ENCODE measurements at regions not wholly inside any gene's neighbourhood (a gene's known extent, or its start where the extent isn't known, plus 50 kb on each side); places are given as distances from the start of the nearest gene placed in this dataset.

DNA sequence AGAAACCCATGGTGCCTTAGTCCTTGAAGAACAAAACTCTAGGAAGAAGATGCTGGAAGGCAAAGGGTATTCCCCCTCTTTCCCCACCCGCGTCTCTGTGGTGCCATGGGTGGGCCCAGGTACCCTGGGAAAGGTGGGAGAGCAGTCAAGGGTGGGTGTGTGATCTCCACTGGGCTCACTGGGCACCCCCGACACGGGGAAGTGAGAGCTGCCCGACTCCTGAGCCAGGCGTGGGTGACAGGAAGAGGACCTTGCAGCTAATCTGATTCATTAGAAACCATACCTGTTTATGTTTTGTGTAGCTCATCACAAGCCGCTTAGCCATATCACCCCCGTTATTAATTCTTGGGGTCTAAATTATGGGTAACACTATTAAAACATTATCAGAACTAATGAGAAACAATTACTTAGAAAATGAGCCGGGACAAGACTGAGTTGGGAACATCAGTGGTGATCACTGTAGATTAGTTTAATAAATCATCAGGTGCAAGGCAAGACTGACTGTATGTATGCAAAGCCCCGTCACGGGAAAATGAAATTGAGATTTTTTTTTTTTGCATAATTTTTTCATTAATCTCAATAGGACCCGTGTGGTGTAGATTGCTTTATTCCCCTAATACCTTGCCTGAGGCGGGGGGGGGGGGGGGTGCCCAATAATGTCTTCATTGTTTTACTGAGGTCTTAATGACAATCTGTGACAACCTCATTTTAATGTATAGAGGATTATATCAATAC, 77.3 kb downstream of the ZIC5 start:
- no peak for DNase-seq (ENCODE audit: low read depth)
- no peak overlapping the region for H3K4me3 ChIP-seq (ENCODE audit: low read depth, low read length)

DNA sequence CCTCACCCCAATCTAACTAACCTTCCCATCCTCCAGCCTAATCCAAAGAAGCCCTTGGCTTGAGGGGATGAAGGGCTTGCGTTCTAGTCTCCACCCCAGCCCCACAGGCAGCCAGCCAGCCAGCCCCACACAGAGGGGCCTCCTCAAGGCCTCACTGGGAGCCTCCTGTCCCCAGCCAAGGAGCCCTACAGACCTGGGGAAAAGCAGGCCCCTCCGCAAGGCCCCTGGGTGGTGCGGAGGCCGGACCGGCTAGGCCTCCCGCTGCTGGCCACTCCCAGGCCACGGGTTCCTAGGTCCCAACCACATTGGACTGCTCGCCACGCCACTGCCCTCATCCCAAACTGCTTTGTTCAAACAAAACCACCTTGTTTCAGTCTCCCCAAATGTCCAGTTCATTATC, 78.0 kb downstream of the ZIC5 start:
- no peak for DNase-seq (ENCODE audit: low read depth)
- no peak overlapping the region for H3K4me3 ChIP-seq (ENCODE audit: low read depth, low read length)

DNA sequence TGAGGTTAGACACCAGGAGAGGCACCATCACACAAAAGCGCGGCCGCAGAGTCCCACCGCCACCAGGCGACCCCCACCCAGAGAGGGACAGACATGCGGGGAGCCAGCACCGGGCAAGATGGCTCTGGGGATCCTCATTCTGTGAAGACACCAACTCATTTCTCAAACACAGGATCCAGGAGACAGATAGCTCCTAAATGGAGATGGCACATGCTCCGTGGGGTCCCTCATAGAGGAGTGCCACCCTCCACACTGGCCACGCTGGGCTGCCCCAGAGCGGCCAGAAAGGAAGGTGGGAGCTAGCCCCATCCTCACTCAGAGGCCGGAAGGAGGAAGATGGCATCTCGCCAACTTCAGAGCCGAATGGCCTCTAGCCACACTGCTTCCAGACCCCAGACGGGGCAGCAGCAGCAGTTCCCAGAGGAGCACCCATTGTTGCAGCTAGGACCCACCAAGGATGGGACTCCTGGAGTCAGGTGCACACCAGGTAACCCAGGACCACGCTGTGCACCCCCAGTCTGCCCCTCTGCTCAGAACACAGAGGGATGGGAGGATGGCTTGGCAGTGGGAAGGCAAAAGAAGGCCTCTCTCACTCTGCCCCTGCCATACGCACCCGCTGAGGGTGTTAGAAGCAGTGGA, 78.6 kb downstream of the ZIC5 start:
- DNase-seq (ENCODE audit: low read depth), result no peak

DNA sequence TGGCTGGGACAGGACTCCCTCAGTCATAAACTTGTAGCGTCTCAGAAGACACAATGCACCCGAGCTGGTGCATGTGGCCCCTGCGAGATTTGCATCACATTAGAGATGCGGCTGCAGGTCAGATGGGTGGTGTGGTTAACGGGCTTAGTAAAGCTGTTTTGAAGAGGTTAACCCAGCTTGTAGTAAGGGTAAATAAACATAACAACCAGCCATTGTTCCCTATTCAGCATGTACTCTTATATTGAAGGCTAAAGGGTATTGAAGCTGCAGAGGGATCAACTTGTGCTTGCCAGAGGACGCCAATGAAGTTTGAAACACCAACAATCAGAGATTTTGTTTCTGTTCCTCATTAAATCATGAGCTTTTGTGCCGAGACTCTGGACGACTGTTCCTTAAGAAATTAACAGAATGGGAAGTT, 79.4 kb downstream of the ZIC5 start:
- no peak for DNase-seq (ENCODE audit: low read depth)
- H3K4me3 ChIP-seq (ENCODE audit: low read depth, low read length), result no peak overlapping the region

More for the DNA sequence above, 78.6 kb downstream of the ZIC5 start:
- H3K4me3 ChIP-seq (ENCODE audit: low read depth, low read length), result no peak overlapping the region

DNA sequence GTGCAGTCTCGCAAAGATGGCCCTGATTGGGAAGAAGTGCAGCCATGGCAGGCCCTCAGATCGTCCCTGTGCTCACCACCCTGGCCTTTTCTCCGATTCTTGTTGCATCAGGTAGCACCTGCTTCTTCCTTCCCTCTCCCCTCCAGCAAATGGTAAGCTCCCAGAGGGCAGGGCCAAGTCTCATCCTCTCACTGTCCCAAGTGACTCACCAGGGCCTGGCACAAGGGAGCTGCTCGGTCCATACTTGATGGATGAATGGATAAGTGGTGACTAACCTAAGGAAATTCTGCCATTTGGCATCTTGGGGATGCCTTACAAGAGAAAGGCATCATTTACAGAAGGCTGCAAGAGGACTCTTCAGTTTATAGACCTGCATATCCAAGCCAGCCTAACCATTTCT, 84.9 kb downstream of the ZIC5 start:
- no peak for DNase-seq (ENCODE audit: low read depth)
- H3K4me3 ChIP-seq (ENCODE audit: low read depth, low read length), result no peak overlapping the region

DNA sequence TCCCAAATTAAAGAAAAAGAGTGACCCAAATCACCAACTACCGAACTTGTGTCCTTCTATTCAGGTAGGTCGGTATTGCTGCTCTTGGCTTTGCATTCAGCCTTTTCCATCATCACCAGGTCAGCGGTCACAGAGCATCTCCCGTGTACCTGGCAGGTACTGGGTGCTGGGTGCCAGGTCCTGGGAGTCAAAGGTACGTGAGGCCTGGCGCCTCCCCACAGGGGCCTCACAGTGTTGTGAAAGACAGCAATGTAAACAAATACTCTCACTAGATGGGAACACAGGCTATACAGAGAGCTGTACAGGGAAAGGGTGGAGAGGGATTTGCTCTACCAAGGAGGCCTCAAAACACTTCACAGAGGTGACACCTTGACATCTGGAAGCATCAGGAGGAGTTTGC, 86.7 kb downstream of the ZIC5 start:
- no peak for DNase-seq (ENCODE audit: low read depth)
- no peak overlapping the region for H3K4me3 ChIP-seq (ENCODE audit: low read depth, low read length)

DNA sequence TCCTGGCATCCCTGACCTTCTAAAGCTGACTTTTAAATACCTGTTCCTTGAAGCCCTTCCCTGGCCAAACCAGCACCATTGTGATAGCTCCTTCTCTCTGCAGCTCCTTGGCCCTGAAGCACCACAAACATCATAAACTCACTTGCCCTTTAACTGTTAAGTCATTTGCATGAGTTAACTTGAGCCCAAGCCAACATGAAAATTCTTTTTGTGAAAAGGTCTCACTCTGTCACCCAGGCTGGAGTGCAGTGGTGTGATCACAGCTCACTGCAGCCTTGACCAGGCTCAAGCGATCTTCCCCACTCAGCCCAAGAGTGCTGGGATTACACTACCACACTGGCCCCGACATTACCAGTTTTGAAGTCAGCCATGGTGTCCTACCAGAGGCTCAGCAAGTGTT, 87.8 kb downstream of the ZIC5 start:
- no peak overlapping the region for H3K4me3 ChIP-seq (ENCODE audit: low read depth, low read length)
- no peak for DNase-seq (ENCODE audit: low read depth)

DNA sequence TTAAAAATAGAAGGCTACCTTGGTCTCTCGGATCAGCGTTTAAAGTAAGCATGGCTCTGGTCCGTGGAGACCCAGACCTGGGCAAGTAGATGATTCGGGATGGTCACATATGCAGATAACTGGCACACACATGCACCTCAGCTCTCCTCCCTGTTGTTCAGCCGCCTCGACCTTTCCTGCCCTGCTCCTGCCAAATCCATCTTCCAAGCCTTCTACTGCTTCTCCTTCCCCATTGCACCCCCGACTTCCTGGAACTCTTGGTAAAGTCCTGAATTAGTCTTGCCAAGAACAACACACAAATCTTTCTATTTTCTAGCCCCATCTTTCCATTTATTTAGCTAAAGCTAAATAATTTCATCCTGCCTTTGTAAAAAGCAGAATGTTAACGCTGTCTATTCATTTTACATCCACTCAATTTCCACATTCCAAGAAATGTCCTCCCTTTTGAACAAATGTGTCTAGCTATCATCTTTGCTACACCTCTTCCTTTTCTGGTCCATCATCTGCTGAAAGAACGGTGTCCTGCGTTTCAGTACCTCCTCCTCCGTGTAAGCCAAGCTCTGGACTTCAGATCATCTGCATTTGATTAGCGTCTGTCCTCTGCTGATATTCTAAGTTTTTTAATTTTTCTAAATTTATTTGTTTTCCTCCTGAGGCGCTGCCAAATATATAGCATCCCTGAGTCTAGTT, 92.5 kb downstream of the ZIC5 start:
- H3K4me3 ChIP-seq (ENCODE audit: low read depth, low read length), result no peak overlapping the region
- DNase-seq (ENCODE audit: low read depth), result no peak

DNA sequence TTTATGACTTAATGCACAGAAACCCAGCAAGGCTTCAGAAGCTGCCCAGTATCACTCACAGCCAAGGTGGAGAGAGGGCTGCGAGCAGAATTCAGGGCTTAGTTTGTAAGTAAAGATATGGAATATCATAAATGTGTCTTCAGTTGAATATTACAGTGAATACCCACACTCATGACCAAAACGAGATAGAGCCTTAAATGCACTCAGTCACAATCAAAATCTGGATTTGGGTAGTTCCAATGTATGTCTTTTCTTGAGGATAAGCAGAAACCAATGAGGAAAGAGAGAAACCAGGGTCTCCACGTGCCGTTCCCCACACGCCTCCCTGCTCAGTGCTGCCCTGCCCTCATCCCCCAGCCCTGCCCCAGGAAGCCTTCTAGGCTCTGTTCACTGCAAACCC, 94.9 kb downstream of the ZIC5 start:
- H3K4me3 ChIP-seq (ENCODE audit: low read depth, low read length), result no peak overlapping the region
- no peak for DNase-seq (ENCODE audit: low read depth)

DNA sequence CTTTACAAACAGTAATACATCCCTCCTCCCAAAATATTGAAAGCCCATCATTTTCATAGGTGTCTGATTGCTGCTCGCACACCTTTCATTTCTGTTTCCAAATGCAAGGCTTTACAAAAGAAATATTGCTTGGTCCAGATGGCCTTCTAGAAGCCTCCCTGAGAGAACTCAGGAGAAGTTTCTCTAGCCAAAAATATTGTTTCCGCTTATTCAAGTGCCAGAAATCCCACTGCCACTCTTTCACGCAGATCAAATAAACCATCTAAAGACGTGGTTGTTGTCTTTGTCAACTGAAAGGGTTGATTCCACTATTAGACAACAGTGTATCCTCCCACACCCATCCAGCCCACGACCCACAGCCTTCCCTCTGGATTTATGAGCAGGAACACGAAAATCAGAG, 96.2 kb downstream of the ZIC5 start:
- DNase-seq (ENCODE audit: low read depth), result no peak
- H3K4me3 ChIP-seq (ENCODE audit: low read depth, low read length), result no peak overlapping the region

DNA sequence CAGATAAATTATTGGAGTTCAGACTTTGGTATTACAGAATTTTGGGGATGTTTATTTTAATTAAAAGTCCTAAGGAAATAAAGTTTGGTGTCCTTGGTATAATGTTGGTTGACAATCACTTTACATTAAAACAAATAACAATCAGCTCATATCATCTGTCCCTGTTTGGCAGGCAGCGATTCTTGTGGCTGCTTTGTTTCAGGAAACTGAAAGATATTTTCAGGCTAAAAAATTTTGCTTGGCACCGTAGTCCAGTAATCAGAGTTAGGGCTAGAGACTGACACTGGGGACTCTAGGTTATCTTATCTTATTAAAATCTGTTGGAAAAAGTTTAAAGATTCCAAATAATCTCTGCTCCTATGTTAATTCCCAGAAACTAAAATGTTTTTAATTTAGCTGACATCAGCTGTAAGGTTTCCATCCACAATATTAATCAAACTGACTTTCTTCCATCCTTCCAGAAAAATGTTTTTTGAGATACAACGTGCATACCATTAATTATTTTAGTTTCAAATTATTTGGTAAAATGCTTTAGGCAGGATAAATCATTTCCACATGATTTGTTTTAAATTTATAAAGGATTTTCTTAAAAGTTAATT, 97.6 kb downstream of the ZIC5 start:
- H3K4me3 ChIP-seq (ENCODE audit: low read depth, low read length), result no peak overlapping the region
- no peak for DNase-seq (ENCODE audit: low read depth)

DNA sequence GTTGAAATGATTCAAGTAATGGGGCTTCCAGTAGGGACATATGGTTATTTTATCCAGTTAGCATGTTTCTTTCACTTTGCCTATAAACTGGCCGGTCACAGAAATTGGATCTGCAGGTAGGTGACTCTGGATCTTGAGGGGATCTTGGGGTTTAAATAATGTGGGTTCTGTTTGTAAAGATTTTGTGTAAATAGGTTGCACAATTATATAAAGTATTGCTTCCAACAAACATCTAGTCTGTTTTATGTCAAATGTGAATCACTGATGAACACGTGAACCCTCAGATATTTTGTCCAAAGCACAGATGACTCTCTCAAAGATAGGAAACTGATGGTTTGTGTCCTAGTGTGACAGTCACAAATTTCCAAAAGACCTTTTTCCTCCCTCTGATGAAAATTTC, 98.4 kb downstream of the ZIC5 start:
- no peak for DNase-seq (ENCODE audit: low read depth)
- H3K4me3 ChIP-seq (ENCODE audit: low read depth, low read length), result no peak overlapping the region

DNA sequence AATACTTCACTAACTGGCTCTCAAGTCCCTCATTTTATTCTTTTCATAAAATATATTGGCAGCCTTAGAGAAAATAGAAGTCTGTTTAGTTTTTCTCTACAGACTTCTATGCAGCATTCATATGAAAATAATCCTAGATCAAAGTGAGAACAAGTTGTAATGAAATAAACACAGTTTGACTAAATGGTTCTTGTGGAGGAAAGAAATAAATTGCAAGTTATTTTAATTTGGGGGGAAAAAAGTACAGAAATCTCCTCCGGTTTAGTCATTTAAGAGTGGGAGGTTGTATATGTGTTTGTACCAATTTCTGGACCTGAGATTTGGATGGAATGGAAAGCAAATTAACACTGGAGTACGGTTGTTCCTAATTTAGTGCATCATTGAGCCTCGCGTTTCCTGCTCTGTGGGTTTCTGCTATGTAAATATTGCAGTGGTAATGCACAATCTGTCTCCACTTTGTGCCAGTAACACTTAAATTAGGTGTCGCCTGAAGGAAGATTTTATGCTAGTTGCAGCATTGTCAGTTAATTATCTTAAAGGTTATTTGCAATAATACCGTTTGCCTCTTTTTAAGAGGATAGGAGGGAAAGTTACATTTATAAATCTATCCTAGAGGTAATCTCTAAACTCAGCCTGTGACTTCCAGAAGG, 100.2 kb downstream of the ZIC5 start:
- no peak overlapping the region for H3K4me3 ChIP-seq (ENCODE audit: low read depth, low read length)
- DNase-seq (ENCODE audit: low read depth), result no peak

DNA sequence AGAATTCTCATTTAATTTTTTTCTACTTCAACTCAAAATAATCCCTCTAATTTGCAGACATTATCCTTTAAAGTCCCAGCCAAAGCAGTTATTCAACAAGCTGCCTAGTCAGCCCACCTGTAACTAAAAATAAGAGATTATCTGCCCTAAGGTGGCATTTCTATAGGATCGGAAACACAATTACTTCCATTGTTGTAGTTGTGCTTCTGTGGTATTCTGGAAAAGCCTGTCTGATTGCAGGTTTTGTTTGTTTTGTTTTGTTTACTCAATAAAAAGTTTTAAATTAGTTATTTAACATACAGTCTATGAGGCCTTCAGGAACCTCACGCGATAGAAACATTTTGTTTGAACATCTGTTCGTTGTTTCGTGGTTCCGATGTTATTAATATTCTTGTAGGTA, 101.0 kb downstream of the ZIC5 start:
- no peak for DNase-seq (ENCODE audit: low read depth)
- H3K4me3 ChIP-seq (ENCODE audit: low read depth, low read length), result no peak overlapping the region

DNA sequence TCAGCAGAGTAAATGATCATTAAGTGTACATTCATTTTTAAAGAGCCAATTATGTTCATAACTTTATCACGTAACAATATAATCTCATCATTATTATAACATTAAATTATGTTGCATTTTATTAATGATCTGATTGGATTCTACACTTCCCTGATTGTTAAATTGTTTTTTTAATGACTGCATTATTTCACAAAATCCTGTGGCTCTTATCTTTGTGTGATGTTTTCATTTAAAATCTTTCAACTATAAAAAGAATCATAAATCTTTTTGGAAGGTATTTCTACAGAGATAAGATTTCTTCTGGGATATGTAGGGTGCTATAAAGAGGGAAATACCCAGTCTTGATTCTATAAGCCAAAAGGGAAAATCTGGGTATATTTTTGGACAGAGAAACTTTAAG, 101.7 kb downstream of the ZIC5 start:
- H3K4me3 ChIP-seq (ENCODE audit: low read depth, low read length), result no peak overlapping the region
- DNase-seq (ENCODE audit: low read depth), result no peak

DNA sequence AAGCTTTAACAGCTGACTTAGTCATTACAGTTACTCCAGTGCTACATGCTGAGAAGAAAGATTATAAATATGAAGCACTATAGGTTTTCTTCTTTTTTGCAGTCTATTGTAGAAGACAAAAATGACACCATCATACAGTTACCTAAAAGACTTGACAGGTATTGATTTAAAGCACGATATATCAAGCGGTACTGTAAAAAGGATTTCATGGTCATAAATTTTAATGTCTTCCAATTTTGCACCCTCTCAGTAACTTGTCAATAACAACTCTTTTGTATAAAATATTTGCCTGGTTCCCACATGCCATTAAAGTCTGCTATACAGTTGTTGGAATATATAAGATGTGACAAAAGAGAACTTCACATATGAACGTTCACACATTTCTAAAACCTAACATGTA, 102.8 kb downstream of the ZIC5 start:
- DNase-seq (ENCODE audit: low read depth), result no peak
- H3K4me3 ChIP-seq (ENCODE audit: low read depth, low read length), result no peak overlapping the region

DNA sequence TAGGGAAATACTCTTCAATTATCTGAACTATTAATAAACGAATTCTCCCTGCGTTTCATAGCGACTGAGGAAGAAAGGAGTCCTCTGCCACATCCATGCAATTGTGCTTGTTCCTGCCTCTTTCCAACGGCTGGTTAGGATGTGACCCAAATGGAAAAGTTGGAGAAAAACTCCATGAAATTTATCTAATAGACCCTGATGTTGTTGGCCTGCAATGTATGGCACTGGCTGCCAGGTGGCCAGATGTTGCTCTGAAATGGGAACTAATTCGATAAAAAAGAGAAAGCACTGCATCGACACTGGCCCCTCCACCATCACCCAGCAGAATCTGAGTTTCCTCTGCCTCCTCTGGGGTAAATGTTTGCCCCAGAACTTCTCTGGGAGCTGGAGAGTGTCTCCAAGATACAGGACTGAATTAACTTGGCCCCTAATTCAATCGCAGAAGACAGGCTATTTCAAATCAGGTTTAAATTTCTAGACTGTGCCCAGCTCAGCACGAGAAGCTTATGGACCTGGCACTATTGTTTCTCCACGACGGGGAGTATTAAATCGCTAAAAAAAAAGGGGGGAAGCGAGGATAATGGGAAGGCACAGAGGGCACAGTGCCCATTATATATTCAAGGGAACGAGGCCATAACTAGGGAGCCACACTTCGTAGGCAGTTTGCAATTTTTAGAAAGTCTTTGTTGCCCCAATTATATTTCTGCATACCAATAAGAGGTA, 103.9 kb downstream of the ZIC5 start:
- no peak overlapping the region for H3K4me3 ChIP-seq (ENCODE audit: low read depth, low read length)
- no peak for DNase-seq (ENCODE audit: low read depth)

DNA sequence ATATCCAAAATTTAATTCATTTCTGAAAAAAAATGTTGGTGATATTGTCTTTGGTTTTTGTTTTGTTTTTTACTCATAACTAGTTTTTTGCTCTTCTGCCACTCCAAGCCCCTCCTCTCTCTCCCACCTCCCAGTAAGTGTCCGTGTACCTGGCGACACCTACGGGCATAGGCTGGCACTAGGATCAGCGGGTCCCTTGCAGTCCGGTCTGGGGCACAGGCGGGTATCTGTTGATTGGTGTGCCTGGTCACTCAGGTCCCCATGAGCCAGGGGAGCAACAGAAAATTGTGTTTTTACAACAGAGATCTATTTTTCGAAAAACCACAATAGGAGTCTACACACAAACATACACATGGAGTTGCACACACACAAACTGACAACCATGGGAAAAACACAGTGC, 104.8 kb downstream of the ZIC5 start:
- H3K4me3 ChIP-seq (ENCODE audit: low read depth, low read length), result no peak overlapping the region
- DNase-seq (ENCODE audit: low read depth), result no peak

DNA sequence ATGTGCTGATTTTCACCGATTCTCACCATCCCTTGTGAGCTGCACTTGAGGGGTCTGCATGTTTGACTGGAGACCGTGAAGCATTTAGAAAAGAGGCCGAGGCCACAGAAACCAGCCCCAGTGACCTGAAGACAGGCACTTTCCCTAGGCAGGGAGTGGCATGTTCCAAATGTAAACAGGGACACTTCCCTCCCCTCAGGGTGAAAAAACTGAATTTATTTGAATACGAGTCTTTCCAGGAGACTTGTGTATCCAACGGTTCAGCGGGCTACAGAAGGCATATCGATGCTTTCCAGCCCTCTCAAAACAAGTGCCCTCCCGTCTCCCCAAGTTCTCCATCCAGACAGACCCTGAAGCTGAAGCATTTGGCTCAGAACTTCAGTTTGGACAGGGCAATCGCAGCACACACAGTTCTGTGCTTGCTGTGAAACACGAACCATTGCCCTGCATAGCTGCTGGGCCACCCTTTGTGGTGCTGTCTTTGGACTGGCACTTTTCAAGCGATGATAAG, 106.1 kb downstream of the ZIC5 start:
- DNase-seq (ENCODE audit: low read depth), result no peak
- H3K4me3 ChIP-seq (ENCODE audit: low read depth, low read length), result no peak overlapping the region

Measured in skeletal muscle cell (primary cell).